Mammary epithelial cell (primary cell): ENCODE measurements at regions not wholly inside any gene's neighbourhood (a gene's known extent, or its start where the extent isn't known, plus 50 kb on each side); places are given as distances from the start of the nearest gene placed in this dataset.

Source experiments
- EZH2 ChIP-seq: IDR thresholded peaks from 2 replicates; pipeline ENCODE4 v1.6.1; 2012; ENCODE audit warnings: low read length, inconsistent platforms, borderline replicate concordance
- TF ChIP-seq, protein P1 (sequence below), 2 donors: IDR thresholded peaks in 1 of 2; conservative IDR thresholded peaks in 1 of 2; 2 replicates each; pipeline ENCODE4 v1.5.1; 2011 to 2012; ENCODE audit warnings: inconsistent platforms in 2 of 2, low read length in 2 of 2, mild to moderate bottlenecking in 2 of 2, control low read depth in 1 of 2, low read depth in 1 of 2; ENCODE audit not compliant: insufficient read depth in 1 of 2; ENCODE audit errors: extremely low read depth in 1 of 2

DNA sequence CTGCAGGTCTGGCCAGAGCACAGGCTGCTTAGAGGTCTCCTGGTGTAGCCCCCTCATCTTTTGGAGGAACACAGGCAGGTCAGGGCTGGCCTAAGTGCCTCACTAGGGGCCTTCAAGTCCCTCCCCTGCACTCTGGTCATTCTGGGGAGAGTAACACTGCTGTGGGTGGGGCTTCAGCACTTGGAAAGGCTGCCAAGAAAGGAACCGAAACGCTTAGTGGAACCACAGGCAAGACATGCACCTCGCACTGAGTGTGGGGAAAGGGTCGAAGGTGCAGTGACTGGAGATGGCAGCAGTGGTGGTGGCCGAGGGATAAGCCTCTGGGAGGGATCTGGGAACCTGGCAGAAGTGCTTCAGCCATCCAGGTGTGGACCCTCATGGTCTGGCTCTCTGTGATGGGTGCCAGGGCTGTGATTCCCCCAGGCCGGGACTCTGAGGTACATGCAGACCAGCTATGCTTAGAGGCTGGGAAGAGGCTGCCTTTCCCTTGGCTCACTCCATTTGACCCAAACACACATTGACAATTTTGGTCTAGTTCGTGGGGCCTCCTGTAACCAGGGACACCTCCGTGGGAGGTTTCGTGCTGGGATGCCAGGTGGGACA is 182.9 kb upstream of the CSF3R start:
- no peak for TF ChIP-seq EZH2
- TF ChIP-seq, protein P1, sequence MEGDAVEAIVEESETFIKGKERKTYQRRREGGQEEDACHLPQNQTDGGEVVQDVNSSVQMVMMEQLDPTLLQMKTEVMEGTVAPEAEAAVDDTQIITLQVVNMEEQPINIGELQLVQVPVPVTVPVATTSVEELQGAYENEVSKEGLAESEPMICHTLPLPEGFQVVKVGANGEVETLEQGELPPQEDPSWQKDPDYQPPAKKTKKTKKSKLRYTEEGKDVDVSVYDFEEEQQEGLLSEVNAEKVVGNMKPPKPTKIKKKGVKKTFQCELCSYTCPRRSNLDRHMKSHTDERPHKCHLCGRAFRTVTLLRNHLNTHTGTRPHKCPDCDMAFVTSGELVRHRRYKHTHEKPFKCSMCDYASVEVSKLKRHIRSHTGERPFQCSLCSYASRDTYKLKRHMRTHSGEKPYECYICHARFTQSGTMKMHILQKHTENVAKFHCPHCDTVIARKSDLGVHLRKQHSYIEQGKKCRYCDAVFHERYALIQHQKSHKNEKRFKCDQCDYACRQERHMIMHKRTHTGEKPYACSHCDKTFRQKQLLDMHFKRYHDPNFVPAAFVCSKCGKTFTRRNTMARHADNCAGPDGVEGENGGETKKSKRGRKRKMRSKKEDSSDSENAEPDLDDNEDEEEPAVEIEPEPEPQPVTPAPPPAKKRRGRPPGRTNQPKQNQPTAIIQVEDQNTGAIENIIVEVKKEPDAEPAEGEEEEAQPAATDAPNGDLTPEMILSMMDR (conservative IDR thresholded peaks at IDR 0.05 in 1 of 2, IDR thresholded peaks at IDR 0.05 in 1 of 2; ENCODE audit: extremely low read depth in 1 of 2, insufficient read depth in 1 of 2, low read depth in 1 of 2, low read length in 2 of 2): no peak
